Transverse colon (tissue), 4 donors: ENCODE measurements at regions not wholly inside any gene's neighbourhood (a gene's known extent, or its start where the extent isn't known, plus 50 kb on each side); places are given as distances from the start of the nearest gene placed in this dataset.

Experiments used
- DNase-seq: peaks from one replicate; pipeline ENCODE4 v3.0.0-alpha.2; 2019
- H3K27ac ChIP-seq, 4 donors: fragments of 200-600 bp; sonication (generic); 2 replicates each; pipeline ENCODE4 v1.5.1; 2016 to 2018; ENCODE audit warnings: inconsistent platforms in 4 of 4
- H3K27me3 ChIP-seq: fragments of 200-600 bp; sonication (generic); 2 replicates; pipeline ENCODE4 v1.5.1; 2017; ENCODE audit warnings: inconsistent platforms
- H3K36me3 ChIP-seq, 4 donors: fragments of 200-600 bp; sonication (generic); 2 replicates each; pipeline ENCODE4 v1.5.1; 2017 to 2019; ENCODE audit warnings: inconsistent platforms in 4 of 4
- H3K4me1 ChIP-seq, 4 donors: fragments of 200-600 bp; sonication (generic); 2 replicates each; pipeline ENCODE4 v1.5.1; 2017 to 2020; ENCODE audit warnings: inconsistent platforms in 4 of 4
- H3K4me3 ChIP-seq, 4 donors: fragments of 200-600 bp; sonication (generic); 1 replicate in 1 of 4; 2 replicates in 3 of 4; pipeline versions ENCODE4 v1.5.1 to v1.6.1; 2017 to 2019; ENCODE audit warnings: inconsistent platforms in 4 of 4
- H3K9me3 ChIP-seq, 2 donors: fragments of 200-600 bp; sonication (generic); 2 replicates each; pipeline ENCODE4 v1.5.1; 2017 to 2019; ENCODE audit warnings: inconsistent platforms in 2 of 2
- EP300 ChIP-seq: sonication (generic); formaldehyde crosslinking; IDR thresholded peaks from one replicate; pipeline ENCODE4 v1.6.1; 2017; ENCODE audit warnings: antibody characterized with exemption, low read depth
- POLR2A ChIP-seq: fragments of 450-650 bp; IDR thresholded peaks from one replicate; pipeline ENCODE4 v1.6.1; 2016; ENCODE audit warnings: antibody characterized with exemption, mild to moderate bottlenecking, moderate library complexity
- POLR2AphosphoS5 ChIP-seq, 3 donors: sonication (generic); formaldehyde crosslinking; IDR thresholded peaks; one replicate each; pipeline ENCODE4 v1.6.1; 2016; ENCODE audit warnings: antibody characterized with exemption in 3 of 3
- WGBS, 2 donors: methylation state at CpG; one replicate each; pipeline ENCODE4 v1.1.5; 2018; ENCODE audit warnings: low coverage in 1 of 2; 5-methylcytosine and 5-hydroxymethylcytosine counted together
- in situ Hi-C, 4 donors: fragments of 200-750 bp; cut with MboI; loops; one replicate each; pipeline versions ENCODE4 v1.15.0 to v1.15.1; 2017; ENCODE audit warnings: low sequenced_read_pairs in 3 of 4, low pct_ligation_motif_present in 1 of 4, low pct_unique_long_range_greater_than_20kb in 1 of 4
- intact Hi-C: fragments of 100-400 bp; cut with DNase I; formaldehyde crosslinking; loops from one replicate; pipeline ENCODE4 v1.15.1; 2023; ENCODE audit warnings: low total_unique reads
- TF ChIP-seq, protein P1 (sequence below), 5 experiments: fragments of 200-600 bp in 3 of 5; fragments of 450-650 bp in 2 of 5; sonication (generic) in 3 of 5; IDR thresholded peaks; 1 replicate in 2 of 5; 2 replicates in 3 of 5; pipeline ENCODE4 v1.5.1; 2016 to 2017; ENCODE audit warnings: antibody characterized with exemption in 5 of 5, inconsistent platforms in 3 of 5, mild to moderate bottlenecking in 2 of 5, moderate library complexity in 1 of 5

DNA sequence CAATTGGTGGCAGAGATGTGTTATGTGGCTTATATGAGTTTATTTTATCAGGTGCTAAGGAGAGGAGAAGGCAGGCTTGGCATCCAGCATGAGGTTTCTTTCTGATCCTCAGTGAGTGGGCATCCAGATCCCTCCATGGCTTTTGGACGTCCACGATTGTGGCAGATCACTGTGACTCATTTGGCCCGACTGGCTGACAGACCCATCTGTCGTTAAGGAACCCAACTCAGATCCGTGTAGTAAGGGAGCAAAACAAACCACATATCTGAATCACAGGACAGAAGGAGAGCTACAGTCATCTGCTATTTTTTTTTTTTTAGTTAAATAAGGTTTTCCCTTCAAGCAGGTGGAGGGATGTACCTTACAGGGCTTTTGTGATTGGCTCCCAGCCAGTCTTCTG lies 197.0 kb upstream of the KCNH8 start:
- in situ Hi-C loops = no loop called here

DNA sequence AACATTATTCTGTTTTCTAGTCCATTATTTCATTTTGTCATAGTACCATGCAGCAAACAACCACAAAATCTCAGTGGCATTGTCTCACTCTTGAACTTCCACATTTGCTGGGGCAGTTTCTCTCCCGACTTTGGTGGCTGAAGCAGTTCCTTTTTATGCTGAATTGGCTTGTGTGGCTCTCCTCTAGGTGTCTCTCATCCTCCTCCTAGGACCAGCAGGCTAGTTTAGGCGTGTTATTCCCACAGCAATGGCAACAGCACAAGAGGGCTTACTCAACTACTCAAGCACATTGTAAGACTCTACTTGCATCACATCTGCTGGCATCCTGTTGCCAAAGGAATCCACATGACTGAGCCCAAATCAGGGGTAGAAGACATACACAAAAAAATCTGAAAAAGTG lies 201.8 kb upstream of the KCNH8 start:
- H3K27ac ChIP-seq = no peak overlapping the region
- H3K36me3 ChIP-seq = no peaks in the 10 kb centered on the region
- no peaks in the 10 kb centered on the region for H3K9me3 ChIP-seq
- DNase-seq = no peak
- H3K4me3 ChIP-seq = no peak overlapping the region
- no peaks in the 10 kb centered on the region for H3K4me1 ChIP-seq
- intact Hi-C loops (no loop called here), in situ Hi-C loops (no loop called here)
- TF ChIP-seq POLR2A (no peak), EP300 (no peak), POLR2AphosphoS5 (IDR thresholded peaks at IDR 0.05) (no peak)
- TF ChIP-seq, protein P1, sequence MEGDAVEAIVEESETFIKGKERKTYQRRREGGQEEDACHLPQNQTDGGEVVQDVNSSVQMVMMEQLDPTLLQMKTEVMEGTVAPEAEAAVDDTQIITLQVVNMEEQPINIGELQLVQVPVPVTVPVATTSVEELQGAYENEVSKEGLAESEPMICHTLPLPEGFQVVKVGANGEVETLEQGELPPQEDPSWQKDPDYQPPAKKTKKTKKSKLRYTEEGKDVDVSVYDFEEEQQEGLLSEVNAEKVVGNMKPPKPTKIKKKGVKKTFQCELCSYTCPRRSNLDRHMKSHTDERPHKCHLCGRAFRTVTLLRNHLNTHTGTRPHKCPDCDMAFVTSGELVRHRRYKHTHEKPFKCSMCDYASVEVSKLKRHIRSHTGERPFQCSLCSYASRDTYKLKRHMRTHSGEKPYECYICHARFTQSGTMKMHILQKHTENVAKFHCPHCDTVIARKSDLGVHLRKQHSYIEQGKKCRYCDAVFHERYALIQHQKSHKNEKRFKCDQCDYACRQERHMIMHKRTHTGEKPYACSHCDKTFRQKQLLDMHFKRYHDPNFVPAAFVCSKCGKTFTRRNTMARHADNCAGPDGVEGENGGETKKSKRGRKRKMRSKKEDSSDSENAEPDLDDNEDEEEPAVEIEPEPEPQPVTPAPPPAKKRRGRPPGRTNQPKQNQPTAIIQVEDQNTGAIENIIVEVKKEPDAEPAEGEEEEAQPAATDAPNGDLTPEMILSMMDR (IDR thresholded peaks at IDR 0.05) = no peak
- 17 to 19% methylated on average over 2 of the region's 2 CpGs for WGBS, 2 donors
- no peaks in the 10 kb centered on the region for H3K27me3 ChIP-seq

More for the DNA sequence above, 197.0 kb upstream of the KCNH8 start:
- intact Hi-C loops = no loop called here
- H3K27me3 ChIP-seq = no peaks in the 10 kb centered on the region
- 73 to 79% methylated on average over 4 to 5 of the region's 5 CpGs for WGBS, 2 donors
- H3K4me1 ChIP-seq = no peaks in the 10 kb centered on the region
- no peaks in the 10 kb centered on the region for H3K9me3 ChIP-seq
- H3K27ac ChIP-seq = no peak overlapping the region
- no peak for DNase-seq
- no peak overlapping the region for H3K4me3 ChIP-seq
- TF ChIP-seq, protein P1 (IDR thresholded peaks at IDR 0.05) = no peak
- TF ChIP-seq POLR2AphosphoS5 (IDR thresholded peaks at IDR 0.05) (no peak), POLR2A (no peak), EP300 (no peak)
- H3K36me3 ChIP-seq = no peaks in the 10 kb centered on the region

GRCh38 chr3:18937574-18937973 lies 210.7 kb upstream of the KCNH8 start:
- in situ Hi-C loops (no loop called here), intact Hi-C loops (no loop called here)
- no peak for DNase-seq
- TF ChIP-seq, protein P1 (IDR thresholded peaks at IDR 0.05) = no peak
- TF ChIP-seq POLR2AphosphoS5 (IDR thresholded peaks at IDR 0.05) = no peak
- TF ChIP-seq EP300 = no peak
- no peak for TF ChIP-seq POLR2A
- Histone ChIP-seq H3K27me3 (no peaks in the 10 kb centered on the region), H3K36me3 (no peaks in the 10 kb centered on the region), H3K27ac (no peak overlapping the region), H3K4me1 (no peaks in the 10 kb centered on the region), H3K9me3 (no peaks in the 10 kb centered on the region), H3K4me3 (no peak overlapping the region)

- Histone ChIP-seq H3K4me3 (no peak overlapping the region), H3K36me3 (no peaks in the 10 kb centered on the region), H3K9me3 (no peaks in the 10 kb centered on the region), H3K27me3 (no peaks in the 10 kb centered on the region), H3K27ac (no peak overlapping the region), H3K4me1 (no peaks in the 10 kb centered on the region)
- no peak for TF ChIP-seq EP300
- TF ChIP-seq, protein P1 (IDR thresholded peaks at IDR 0.05) = no peak
- no peak for TF ChIP-seq POLR2AphosphoS5 (IDR thresholded peaks at IDR 0.05)
- TF ChIP-seq POLR2A = no peak
- no peak for DNase-seq
- intact Hi-C loops (no loop called here), in situ Hi-C loops (no loop called here)
- WGBS, 2 donors = 63 to 82% methylated on average over 1 of the region's 1 CpG
Measured at GRCh38 chr3:18919158-18919557, 229.2 kb upstream of the KCNH8 start.
